GM18858 (cell line): ENCODE measurements at regions not wholly inside any gene's neighbourhood (a gene's known extent, or its start where the extent isn't known, plus 50 kb on each side); places are given as distances from the start of the nearest gene placed in this dataset.
"Not testable (repeated sequence)": the region's sequence is repeated elsewhere in the genome, so short reads cannot be mapped to it uniquely, and the experiment has no call there.

Experiments used
- ATAC-seq: cut with Tn5 transposase; IDR thresholded peaks from one replicate; pipeline ENCODE4 v1.9.1; 2021; ENCODE audit not compliant: unreplicated experiment

DNA sequence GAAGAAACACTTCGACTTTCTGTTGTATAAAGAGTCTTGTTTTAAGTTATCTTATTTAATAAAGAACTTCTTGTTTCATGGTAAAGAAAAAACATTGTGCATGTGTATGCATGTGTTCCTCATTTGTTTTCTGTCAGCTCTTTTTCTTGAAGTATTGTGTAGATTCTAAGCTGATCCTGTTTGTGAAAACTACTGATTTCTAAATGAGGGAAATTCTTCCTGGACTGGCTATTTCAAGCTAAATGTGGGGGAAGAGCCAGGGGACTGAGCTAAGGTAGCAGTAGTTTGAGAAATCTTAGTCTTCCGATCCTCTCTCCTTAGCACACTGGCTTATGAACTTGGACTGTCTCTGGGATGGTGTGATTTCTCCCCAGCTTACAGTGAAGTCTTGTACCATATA, 56.4 kb upstream of the RBMS1 start:
- no peak for ATAC-seq

DNA sequence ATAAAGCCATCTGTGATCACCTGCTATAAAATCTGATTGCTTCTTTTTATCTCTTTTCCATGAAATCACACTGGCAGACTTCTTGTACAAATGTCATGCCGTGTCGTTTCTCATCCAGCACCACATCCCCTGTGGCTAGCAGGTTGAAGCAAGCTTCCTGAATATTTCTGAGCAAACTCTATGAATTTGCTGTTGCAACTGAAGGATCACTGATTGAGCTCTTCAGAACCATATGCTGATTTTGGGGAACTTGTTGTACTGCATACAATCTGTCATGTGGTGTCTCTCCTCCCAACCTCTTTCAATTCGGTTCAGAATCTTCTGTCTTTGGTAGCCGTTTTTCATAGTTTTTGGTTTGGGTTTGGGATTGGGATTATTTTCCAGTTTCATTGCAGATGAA, 57.7 kb upstream of the RBMS1 start:
- ATAC-seq: no peak

DNA sequence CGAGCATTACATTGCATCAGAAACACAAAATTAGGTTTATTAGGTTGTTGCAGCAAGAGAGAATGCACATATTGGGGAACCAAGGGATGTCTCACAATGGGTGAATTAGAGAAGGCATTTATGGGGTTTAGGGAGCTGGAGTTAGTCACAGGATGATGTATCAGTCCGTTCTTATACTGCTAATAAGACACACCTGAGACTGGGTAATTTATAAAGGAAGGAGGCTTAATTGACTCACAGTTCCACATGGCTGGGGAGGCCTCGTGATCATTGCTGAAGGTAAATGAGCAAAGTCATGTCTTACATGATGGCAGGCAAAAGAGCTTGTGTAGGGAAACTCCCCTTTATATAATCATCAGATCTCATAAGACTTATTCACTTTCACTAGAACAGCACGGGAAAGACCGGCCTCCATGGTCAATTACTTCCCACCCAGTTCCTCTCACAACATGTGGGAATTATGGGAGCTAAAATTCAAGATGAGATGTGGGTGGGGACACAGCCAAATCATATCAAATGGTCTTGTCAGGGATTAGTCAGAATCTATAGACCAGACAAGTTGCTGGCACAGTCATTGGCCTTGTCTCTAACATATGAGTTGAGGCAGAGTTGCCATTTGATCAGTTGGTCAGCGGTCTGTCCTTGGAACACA, 61.9 kb upstream of the RBMS1 start:
- no peak for ATAC-seq

DNA sequence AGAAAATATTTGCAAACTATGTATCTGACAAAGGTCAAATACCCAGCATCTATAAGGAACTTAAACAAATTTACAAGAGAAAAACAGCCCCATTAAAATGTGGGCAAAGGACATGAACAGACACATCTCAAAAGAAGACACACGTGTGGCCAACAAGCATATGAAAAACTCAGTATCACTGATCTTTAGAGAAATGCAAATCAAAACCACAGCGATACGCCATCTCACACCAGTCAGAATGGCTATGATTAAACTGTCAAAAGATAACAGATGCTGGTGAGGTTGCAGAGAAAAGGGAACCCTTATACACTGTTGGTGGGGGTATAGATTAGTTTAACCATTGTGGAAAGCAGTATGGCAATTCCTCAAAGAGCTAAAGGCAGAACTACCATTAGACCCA, 64.3 kb upstream of the RBMS1 start:
- no peak for ATAC-seq

DNA sequence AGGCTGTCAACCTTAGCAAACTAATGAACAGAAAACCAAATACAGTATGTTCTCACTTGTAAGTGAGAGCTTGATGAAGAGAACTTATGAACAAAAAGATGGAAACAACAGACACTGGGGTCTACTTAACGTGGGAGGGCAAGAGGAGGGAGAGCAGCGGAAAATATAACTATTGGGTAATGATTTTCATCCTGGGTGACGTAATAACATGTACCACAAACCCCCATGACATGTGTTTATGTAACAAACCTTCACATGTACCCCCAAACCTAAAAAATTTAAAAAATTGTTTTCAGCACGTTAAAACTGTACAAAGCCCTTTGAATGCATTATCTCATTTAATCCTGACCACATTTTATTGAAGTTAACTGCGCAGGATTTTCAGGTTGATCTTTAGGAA, 64.9 kb upstream of the RBMS1 start:
- no peak for ATAC-seq

DNA sequence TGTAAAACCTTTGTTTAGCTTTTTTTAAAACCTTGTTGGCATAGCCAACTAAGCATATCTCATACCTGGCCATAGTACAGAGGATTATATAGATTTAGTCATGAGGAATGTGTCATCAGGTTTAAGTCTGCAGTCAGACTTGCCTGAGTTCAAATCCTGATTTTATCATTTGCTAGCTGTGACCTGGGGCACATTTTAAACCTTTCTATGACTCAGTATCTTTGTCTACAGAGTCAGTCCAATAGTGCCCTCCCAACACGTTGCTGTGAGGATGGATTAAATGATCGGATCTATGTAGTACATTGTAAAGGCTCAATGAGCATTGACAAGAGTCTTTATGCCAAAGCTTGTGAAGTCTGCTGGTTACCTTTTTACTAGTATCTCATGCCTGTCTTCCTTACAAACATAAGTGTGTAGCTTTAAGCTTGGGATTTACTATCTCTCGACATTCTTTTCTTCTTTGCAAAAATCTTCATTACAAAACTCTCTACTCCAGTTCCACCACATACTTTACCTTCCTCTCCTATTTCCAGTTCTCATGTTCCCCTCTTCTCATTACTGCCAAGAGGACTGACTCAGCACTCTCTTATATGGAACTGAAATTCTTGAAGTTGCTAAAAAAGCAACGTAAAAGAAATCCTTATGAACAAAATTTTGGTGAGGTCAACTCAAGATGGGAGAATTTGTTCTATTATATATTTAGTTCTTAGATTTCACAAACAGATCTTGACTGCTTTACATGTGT, 68.1 kb upstream of the RBMS1 start:
- no peak for ATAC-seq

DNA sequence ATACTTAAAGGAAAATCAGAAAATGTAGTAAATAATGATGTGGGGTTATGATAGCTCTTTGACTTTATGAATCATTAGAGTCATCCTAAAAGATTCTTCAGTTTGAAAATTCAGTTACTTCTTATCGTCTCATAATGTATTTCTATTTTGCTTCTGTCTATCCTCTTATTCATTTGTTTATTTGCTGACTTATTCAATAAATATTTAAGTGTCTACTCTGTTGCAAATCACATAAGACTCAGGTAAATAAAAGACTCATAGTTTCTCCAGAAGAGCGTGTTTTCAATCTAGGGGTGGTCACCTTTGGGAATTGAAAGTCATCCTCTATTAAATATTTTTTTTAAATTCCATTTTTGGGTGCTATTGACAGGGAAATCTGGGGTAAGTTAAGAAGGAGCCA, 69.1 kb upstream of the RBMS1 start:
- no peak for ATAC-seq

DNA sequence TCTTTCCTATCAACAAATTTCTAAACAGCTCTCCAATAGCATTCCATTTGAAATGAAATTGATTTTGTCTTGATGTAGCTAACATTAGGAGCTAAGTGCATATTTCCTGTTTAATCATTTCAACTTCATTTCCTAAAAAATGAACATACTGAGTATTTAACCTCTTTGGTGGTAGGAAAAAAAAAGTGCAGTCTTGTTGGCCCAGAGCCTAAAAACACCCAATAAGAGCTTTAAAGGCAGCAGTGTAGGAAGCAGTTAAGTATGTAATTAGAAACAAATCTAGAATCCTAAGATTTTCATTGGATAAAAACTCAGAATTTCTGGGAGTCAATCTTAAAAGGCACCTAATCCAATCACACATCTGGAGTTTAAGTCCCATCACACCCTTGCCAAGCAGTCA, 71.0 kb upstream of the RBMS1 start:
- no peak for ATAC-seq

DNA sequence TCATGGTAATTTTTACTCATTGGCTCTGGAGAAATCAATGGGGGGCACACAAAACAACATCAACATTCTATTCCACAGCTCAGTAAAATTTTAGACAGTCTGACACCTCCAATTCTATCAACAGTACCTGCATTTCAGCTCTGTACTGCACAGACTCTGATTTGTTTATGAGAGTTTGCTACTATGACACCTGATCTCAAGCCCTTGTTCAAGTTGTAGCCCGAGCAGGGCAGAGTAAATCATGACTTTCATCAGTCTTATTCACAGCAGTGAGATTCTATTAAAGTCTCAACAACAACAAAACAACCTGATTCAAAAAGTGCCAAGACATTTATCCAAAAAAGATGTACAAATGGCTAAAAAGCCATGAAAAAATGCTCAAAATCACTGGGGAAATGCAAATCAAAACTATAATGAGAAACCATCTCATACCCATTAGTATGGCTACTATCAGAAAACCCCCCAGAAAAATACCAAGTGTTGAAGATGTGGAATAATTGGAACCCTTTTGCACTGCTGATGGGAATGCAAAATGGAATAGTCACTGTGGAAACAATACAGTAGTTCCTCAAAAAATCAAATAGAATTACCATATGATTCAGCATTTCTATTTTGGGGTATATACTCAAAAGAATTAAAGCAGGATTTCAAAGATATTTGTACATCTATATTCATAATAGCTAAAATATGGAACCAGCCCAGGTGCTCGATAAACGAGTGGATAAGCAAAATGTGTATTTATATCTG, 71.7 kb upstream of the RBMS1 start:
- ATAC-seq: no peak

DNA sequence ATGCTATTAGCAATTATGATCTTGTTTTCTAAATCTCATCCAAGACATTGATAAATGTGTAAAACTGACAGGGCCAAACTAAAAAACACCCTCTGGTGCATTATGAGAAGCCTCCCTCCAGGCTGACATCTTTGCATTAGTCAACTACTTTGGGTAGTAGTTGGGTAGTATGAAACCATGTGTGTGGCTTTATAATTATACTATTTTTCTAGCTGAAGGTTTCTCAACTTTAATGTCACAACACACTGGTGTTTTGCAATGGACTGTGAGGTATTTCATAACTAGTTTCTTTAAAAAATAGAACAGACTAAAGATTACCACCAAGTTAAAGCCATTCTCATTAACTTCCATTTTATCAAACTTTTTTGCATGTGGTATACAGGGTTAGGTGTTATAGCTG, 73.1 kb upstream of the RBMS1 start:
- ATAC-seq: no peak

DNA sequence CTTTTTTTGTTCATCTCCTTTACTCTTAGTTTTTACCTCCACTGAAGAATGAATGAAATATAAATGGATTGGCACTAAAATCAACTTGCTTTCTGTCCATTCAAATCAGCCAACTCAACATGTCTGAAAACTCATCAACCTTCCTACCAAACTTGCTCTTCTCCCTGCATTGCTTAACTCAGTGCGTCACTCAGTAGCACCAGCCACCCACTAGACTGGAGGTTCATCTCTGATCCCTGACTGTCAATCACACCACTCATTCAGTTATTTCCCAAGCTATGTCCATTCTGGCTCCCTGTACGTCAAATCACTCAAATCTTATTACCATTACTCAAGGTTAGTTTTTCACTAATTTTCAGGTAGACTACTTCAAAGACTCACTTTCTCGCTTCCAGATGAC, 75.2 kb upstream of the RBMS1 start:
- ATAC-seq: no peak

DNA sequence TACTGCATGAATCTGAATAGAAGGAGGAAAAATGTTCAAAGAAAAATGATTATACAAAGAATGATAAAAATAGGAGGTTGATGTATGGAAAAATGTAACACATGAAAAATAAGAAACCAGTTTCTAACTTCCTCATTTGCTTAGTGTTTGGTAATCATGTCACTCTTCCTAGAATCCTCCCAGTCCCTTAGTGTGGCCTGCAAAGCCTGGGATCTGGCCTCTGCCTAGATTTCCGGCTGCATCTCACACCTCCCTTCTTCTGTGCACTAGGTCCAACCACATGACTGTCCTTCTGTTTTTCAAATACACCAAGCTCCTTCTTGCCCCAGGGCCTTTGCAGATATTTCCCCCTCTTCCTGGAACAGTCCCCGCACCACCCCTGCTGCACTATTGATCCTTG, 76.8 kb upstream of the RBMS1 start:
- ATAC-seq: no peak

DNA sequence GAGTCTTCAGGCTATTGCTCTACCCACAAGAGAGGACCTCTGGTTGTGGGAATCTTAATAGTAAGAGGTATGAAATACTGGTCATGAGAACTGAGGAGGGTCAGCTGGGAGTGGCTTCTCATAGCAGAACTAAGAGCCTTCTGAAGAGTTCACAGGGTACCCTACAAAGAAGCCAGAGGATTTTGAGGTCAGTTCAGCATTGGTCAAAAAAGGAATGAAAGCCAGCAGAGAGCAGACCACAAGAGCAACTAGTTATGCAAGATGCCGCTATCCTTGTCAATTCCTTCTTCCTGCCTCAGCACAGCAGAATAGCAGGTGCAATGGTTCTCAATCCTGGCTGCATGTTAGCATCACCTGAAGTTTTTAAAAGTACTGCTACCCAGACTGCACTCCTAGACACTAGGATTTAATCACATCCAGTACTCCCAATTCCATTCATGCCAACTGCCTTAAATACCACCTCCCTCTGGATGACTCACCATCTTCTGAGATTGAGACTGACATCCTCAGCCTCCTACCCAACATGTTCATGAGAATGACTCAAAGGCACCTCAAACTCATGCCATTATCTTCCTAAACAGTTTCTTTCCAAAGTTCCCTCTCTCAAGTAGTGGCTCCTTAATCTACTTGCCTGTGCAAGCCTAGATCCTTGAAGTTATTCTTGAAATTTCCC, 81.0 kb upstream of the RBMS1 start:
- no peak for ATAC-seq

DNA sequence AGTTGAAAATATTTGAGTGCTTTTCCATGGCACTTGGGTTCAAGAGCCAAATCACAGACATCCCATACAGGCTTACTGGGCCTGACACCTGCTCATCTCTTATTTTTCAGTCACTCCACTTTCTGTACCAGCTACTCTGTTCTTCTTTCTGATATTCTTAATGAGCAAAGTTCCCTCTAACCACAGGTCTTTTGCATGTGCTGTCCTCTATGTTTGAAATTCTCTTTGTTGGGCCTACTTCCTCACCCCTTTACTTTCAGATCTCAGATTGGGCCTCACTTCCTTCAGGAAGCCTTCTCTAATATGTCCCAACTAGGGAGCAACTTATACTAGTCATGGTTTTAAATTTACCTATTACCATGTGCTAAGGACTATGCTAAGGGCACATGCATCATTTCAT, 81.8 kb upstream of the RBMS1 start:
- peak; percentile 47 for ATAC-seq

DNA sequence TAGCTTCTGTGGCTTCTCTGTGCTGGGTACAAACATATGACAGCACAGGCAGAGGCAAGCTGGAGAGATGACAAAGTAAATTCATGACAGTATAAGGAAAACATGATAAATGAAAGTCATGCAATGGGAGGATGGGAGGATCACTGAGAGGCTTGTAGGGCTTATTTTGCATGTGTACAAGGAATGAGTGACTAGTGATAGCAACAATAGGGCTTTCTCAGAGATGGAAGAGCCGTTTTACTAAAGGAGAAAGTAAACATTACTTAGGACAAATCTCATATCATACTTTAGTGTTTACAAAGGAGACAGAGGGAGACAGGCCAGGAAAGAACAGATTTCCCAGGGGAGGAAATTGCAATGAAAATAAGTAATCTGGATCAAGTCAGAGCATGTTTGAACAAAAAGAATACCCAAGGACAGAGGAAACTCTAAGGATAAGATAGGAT, 82.5 kb upstream of the RBMS1 start:
- ATAC-seq: no peak

DNA sequence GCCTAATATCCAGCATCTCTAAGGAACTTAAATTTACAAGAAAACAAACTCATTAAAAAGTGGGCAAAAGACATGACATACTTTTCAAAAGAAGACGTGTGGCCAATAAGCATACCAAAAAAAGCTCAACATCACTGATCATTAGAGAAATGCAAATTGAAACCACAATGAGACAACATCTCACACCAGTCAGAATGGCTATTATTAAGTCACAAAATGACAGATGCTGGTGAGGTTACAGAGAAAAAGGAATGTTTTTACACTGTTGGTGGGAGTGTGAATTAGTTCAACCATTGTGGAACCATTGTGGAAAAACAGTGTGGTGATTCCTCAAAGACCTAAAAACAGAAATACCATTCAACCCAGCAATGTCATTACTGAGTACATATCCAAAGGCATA, 83.5 kb upstream of the RBMS1 start:
- ATAC-seq: not testable (repeated sequence)

DNA sequence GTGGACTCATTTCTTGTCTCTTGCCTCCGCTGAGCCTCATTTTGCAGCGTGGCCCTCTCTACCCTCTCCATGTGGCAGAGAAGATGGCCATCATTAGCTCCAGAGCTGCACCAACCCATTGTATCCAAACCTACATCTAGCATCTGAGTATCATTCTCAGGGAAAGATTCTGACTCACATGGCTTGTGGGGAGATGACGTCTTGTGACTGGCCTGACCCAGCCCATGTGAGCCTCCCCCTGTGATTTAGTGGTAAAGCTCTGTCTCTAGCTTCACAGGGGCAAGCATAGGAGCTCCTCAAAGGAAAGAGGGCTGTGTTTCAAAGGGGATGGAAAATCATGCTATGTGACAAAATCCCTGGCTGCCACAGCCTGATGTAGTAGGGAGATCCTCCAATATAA, 87.4 kb upstream of the RBMS1 start:
- no peak for ATAC-seq

DNA sequence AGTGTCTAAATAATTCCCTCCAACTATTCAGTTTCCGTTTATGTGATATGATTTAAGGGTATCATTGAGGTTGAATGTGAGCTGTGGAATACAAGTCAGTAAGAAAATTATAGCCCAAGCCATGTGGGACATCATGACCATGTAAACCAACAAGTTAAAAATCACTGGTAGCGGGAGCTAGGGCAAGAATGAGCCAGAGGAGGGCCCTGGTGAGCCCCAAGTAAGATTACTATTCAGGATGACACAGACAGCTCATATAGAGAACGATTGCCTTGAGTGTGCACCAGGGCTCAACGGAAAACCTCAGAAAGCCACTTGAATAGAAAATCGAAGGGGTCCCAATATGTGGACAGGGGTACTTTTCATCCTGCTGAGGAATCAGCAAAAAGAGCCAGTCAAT, 87.8 kb upstream of the RBMS1 start:
- no peak for ATAC-seq

DNA sequence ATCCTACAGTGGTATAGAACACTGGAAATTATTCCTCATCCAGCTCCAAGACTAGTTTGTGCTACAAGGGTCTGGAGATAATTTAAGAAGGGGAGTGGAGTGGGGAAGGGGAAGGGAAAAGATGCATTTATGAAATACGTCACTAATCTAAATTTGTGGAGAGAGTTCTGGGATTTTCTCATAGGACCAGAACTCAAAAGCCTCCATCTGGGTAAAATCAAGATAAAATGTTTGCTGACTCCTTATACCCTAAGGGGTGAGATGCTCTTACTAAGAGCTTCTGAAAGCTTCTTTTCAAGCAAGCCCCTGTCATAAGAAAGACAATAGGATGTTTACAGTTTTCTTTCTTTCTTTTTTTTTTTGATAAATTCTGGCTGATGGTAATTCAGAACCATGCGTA, 88.5 kb upstream of the RBMS1 start:
- no peak for ATAC-seq

DNA sequence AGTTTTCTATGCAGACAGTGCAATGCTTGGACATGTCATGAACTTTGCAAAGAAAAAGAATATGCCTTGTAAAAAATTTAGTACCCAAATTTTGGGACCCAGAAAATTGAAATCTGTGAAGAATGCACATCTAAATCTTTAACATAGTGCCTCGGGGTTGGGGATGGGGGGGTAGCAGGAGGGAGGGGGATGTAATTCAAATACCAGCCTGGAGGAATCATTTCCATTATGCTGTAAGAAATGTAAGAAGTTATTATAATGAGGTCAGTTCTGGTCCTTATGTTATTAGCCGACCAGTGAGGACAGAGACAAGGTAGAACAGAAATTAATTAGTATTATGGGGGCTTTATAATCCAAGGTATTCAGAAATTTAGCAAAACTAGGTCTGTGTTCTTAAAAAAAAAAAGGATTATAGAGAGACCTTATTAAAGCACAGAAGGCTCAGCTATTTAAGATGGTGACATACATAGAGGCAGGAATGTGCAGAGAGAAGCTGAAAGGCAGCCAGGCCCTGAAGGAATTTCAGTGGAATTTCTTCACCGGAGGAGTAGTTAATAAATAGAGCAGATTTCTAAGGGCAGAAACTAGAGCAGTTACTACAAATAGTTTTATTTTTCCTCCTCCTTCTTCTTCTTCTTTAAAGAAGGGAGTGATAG, 89.0 kb upstream of the RBMS1 start:
- no peak for ATAC-seq

DNA sequence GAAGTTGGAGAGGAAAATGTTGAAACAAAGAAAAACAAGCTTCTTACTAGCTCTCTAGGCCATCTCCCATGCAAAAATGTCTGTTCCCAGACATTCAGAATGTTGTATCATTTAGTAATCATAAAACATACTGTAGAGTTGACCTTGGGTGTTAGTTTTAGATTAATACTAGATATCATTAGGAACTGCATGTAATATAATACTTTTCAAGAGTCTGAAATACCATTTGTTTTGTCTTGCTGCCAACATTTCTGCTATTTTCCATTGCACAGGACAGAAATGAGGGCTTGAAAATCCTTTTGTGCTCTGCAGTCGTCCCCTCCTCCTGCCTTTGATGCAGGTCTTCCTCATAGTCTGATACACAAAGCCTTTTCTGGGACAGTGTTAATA, 89.5 kb upstream of the RBMS1 start:
- no peak for ATAC-seq
